Endothelial cell of umbilical vein (primary cell): ENCODE measurements at regions not wholly inside any gene's neighbourhood (a gene's known extent, or its start where the extent isn't known, plus 50 kb on each side); places are given as distances from the start of the nearest gene placed in this dataset.

ENCODE experiments used
- BruUV-seq: library from RNA; stranded (reverse); fragments of 400-500 nt; replicated peaks from 2 replicates; lab custom pipeline; 2021; lab: Mats Ljungman, UMichigan
- CTCF ChIA-PET: fragments of 300-600, 350-600 bp; sonication (Branson Sonifier 250); formaldehyde crosslinking; loops from one replicate; lab custom pipeline; 2021; ENCODE audit warnings: antibody characterized with exemption, inconsistent platforms; lab: Charles Lee
- POLR2A ChIA-PET: fragments of 300-600, 350-600 bp; sonication (Branson Sonifier 250); formaldehyde crosslinking; loops from one replicate; lab custom pipeline; 2021; ENCODE audit warnings: antibody characterized with exemption, inconsistent platforms; lab: Charles Lee
- DNase-seq: peaks from one replicate; pipeline ENCODE4 v3.0.0-alpha.2; 2011; ENCODE audit warnings: low read depth, low spot score
- FAIRE-seq: peaks from 2 replicates; lab custom pipeline; 2011; peaks lifted over from hg19 to GRCh38; lab: Jason Lieb, UNC
- H2AFZ ChIP-seq: 2 replicates; pipeline ENCODE4 v1.6.0; 2012; ENCODE audit warnings: low read depth, low read length, control low read depth, inconsistent platforms
- H3K27ac ChIP-seq: 2 replicates; pipeline ENCODE4 v1.5.1; 2011; ENCODE audit warnings: low read depth, mild to moderate bottlenecking, control low read depth, low read length, moderate library complexity; ENCODE audit not compliant: insufficient read depth
- H3K27me3 ChIP-seq, 2 experiments: 2 replicates each; pipeline versions ENCODE4 v1.6.0 to v1.6.1; 2011; ENCODE audit warnings: low read length in 2 of 2, mixed read lengths in 1 of 2; ENCODE audit not compliant: control insufficient read depth in 2 of 2, insufficient read depth in 2 of 2
- H3K36me3 ChIP-seq, 2 experiments: 2 replicates in 1 of 2; 3 replicates in 1 of 2; pipeline ENCODE4 v1.5.1; 2011; ENCODE audit warnings: low read length in 2 of 2, mild to moderate bottlenecking in 1 of 2, moderate library complexity in 1 of 2; ENCODE audit not compliant: control insufficient read depth in 2 of 2, insufficient read depth in 2 of 2; ENCODE audit errors: extremely low read depth in 1 of 2
- H3K4me1 ChIP-seq: 3 replicates; pipeline ENCODE4 v1.5.1; 2011; ENCODE audit warnings: mild to moderate bottlenecking, low read length; ENCODE audit not compliant: control insufficient read depth, insufficient read depth; ENCODE audit errors: extremely low read depth
- H3K4me2 ChIP-seq: 2 replicates; pipeline ENCODE4 v1.6.1; 2011; ENCODE audit warnings: low read length, control low read depth, mixed read lengths; ENCODE audit not compliant: insufficient read depth
- H3K4me3 ChIP-seq, 3 experiments: fragments of 200-600 bp in 1 of 3; sonication (generic), shearing (Covaris generic) in 1 of 3; replicated peaks in 1 of 3; 2 replicates each; pipeline ENCODE4 v1.5.1; 2011 to 2016; ENCODE audit warnings: control low read depth in 3 of 3, low read length in 3 of 3, mild to moderate bottlenecking in 2 of 3, inconsistent platforms in 1 of 3, low read depth in 1 of 3, moderate library complexity in 1 of 3; ENCODE audit not compliant: insufficient read depth in 1 of 3
- H3K79me2 ChIP-seq: 2 replicates; pipeline ENCODE4 v1.6.0; 2012; ENCODE audit warnings: low read length, inconsistent platforms; ENCODE audit not compliant: control insufficient read depth, insufficient read depth
- H3K9ac ChIP-seq: replicated peaks from 2 replicates; pipeline ENCODE3; 2011; ENCODE audit warnings: low read length, control low read depth; ENCODE audit not compliant: insufficient read depth; ENCODE audit errors: extremely low read depth
- H3K9me1 ChIP-seq: replicated peaks from 3 replicates; pipeline ENCODE4 v1.6.0; 2011; ENCODE audit warnings: mild to moderate bottlenecking, low read length; ENCODE audit not compliant: control insufficient read depth, insufficient read depth; ENCODE audit errors: extremely low read depth
- H3K9me3 ChIP-seq: replicated peaks from 2 replicates; pipeline ENCODE4 v1.5.1; 2012; ENCODE audit warnings: low read length, inconsistent platforms; ENCODE audit not compliant: control insufficient read depth, insufficient read depth
- H4K20me1 ChIP-seq: replicated peaks from 2 replicates; pipeline ENCODE3; 2011; ENCODE audit warnings: mild to moderate bottlenecking, low read length; ENCODE audit not compliant: control insufficient read depth, insufficient read depth; ENCODE audit errors: extremely low read depth
- EZH2 ChIP-seq: IDR thresholded peaks from 2 replicates; pipeline ENCODE4 v1.6.1; 2012; ENCODE audit warnings: borderline replicate concordance, low read depth, mild to moderate bottlenecking, moderate library complexity, low read length, inconsistent platforms; ENCODE audit not compliant: severe bottlenecking
- FOS ChIP-seq: IDR thresholded peaks from 2 replicates; pipeline ENCODE4 v1.6.1; 2011; ENCODE audit warnings: mild to moderate bottlenecking, low read length, moderate library complexity, borderline replicate concordance; ENCODE audit not compliant: insufficient read depth
- GATA2 ChIP-seq: IDR thresholded peaks from 2 replicates; pipeline ENCODE4 v1.7.0; 2011; ENCODE audit warnings: low read depth, mild to moderate bottlenecking, moderate library complexity, mixed read lengths, low read length; ENCODE audit not compliant: insufficient read length, insufficient read depth
- JUN ChIP-seq: IDR thresholded peaks from 2 replicates; pipeline ENCODE4 v1.6.1; 2011; ENCODE audit warnings: borderline replicate concordance, low read depth; ENCODE audit not compliant: insufficient read length, insufficient read depth
- MYC ChIP-seq: IDR thresholded peaks from one replicate; pipeline ENCODE4 v1.6.1; 2011; ENCODE audit warnings: mild to moderate bottlenecking, low read depth, low read length
- POLR2A ChIP-seq: IDR thresholded peaks from 2 replicates; pipeline ENCODE4 v1.6.1; 2012; ENCODE audit warnings: low read depth, mild to moderate bottlenecking, control low read depth, low read length
- POLR2AphosphoS5 ChIP-seq: IDR thresholded peaks from 2 replicates; pipeline ENCODE4 v1.6.1; 2012; ENCODE audit warnings: low read depth, mild to moderate bottlenecking, control low read depth, low read length, moderate library complexity; ENCODE audit not compliant: insufficient read depth
- dilution Hi-C: fragments of 300-500 bp; cut with MboI; formaldehyde crosslinking; loops from one replicate; pipeline ENCODE4 v1.15.0; 2019; ENCODE audit warnings: low sequenced_read_pairs; ENCODE audit not compliant: extremely low pct_ligation_motif_present
- intact Hi-C: fragments of 100-400 bp; cut with micrococcal nuclease; formaldehyde crosslinking; loops from one replicate; pipeline ENCODE4 v1.10.0; 2022
- TF ChIP-seq, protein P1 (sequence below): IDR thresholded peaks from 2 replicates; pipeline ENCODE4 v1.6.1; 2011; ENCODE audit not compliant: insufficient read depth, insufficient read length
- TF ChIP-seq, protein P2 (sequence below), 2 donors: IDR thresholded peaks; 1 replicate in 1 of 2; 2 replicates in 1 of 2; pipeline ENCODE4 v1.5.1; 2011; ENCODE audit warnings: low read length in 2 of 2, mild to moderate bottlenecking in 2 of 2, moderate library complexity in 2 of 2, control low read depth in 1 of 2, inconsistent platforms in 1 of 2, low read depth in 1 of 2; ENCODE audit not compliant: insufficient read depth in 1 of 2; ENCODE audit errors: extremely low read depth in 1 of 2

DNA sequence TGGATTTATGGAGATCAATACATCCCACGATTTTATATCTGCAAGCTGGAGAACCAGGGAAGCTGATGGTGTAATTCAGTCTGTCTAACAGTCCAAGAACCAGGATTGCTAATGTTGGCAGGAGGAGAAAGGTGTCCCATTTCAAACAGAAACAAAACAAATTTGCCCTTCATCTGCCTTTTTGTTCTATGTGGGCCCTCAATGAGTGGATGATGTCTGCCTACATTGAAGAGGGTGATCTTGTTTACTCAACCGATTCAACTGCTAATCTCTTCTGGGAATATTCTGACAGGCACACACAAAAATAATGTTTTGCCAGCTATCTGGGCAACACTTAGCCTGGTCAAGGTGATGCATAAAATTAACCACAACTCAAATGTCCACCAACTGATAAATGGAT is 65.1 kb upstream of the IL33 start:
- FAIRE-seq (no peak), DNase-seq (no peak)
- Histone ChIP-seq H4K20me1 (no peaks in the 10 kb centered on the region), H3K36me3 (no peaks in the 10 kb centered on the region), H3K27ac (no peak overlapping the region), H2AFZ (no peak overlapping the region), H3K4me1 (peaks cover 23% of the 10 kb centered on the region), H3K27me3 (no peaks in the 10 kb centered on the region), H3K9me3 (no peaks in the 10 kb centered on the region), H3K79me2 (no peaks in the 10 kb centered on the region), H3K4me3 (no peak overlapping the region), H3K9ac (no peak overlapping the region), H3K9me1 (no peaks in the 10 kb centered on the region), H3K4me2 (no peak overlapping the region)
- no TSS peak for BruUV-seq
- TF ChIP-seq MYC = no peak
- no peak for TF ChIP-seq FOS
- no peak for TF ChIP-seq POLR2A
- no peak for TF ChIP-seq EZH2
- no peak for TF ChIP-seq GATA2
- TF ChIP-seq, protein P1, sequence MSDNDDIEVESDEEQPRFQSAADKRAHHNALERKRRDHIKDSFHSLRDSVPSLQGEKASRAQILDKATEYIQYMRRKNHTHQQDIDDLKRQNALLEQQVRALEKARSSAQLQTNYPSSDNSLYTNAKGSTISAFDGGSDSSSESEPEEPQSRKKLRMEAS = no peak
- no peak for TF ChIP-seq JUN
- ChIA-PET POLR2A (no interaction called here), CTCF (interaction anchor here (1.4 to 2.0 kb wide), 3 partner anchors 19 to 156 kb away, joined by 4 to 7 read pairs (median 4); no protein-coding TSS in a partner anchor)
- intact Hi-C loops = no loop called here
- dilution Hi-C loops = no loop called here

DNA sequence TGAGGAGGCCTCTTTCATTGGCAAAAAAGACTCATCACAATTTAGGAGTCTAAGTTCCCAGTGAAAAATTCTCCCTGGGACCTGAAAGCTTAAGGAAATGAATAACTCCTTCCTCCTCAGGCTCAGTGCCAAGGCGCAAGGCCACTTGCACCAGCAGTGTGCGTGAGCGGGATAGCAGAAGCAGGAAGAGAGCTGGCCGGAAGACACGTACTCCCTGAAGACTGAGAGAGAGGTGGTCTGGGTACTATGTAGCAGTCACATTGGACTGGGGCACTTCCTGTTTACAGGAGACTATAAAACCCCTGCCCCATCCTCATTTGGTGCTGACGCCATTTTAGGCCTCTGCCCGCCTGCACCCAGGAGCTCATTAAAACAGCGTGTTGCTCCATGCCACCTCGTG is 66.3 kb upstream of the IL33 start:
- H2AFZ ChIP-seq = peak overlapping the region; percentile 37
- DNase-seq = peak; percentile 97
- dilution Hi-C loops = no loop called here
- peak overlapping the region; percentile 15 for H3K9ac ChIP-seq
- TF ChIP-seq FOS (peak; percentile 92), POLR2A (peak; percentile 60), JUN (peak; percentile 39), GATA2 (peak; percentile 68), MYC (peak; percentile 54), EZH2 (no peak), POLR2AphosphoS5 (peak; percentile 91)
- TF ChIP-seq, protein P2, sequence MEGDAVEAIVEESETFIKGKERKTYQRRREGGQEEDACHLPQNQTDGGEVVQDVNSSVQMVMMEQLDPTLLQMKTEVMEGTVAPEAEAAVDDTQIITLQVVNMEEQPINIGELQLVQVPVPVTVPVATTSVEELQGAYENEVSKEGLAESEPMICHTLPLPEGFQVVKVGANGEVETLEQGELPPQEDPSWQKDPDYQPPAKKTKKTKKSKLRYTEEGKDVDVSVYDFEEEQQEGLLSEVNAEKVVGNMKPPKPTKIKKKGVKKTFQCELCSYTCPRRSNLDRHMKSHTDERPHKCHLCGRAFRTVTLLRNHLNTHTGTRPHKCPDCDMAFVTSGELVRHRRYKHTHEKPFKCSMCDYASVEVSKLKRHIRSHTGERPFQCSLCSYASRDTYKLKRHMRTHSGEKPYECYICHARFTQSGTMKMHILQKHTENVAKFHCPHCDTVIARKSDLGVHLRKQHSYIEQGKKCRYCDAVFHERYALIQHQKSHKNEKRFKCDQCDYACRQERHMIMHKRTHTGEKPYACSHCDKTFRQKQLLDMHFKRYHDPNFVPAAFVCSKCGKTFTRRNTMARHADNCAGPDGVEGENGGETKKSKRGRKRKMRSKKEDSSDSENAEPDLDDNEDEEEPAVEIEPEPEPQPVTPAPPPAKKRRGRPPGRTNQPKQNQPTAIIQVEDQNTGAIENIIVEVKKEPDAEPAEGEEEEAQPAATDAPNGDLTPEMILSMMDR (IDR thresholded peaks at IDR 0.05; ENCODE audit: extremely low read depth in 1 of 2, insufficient read depth in 1 of 2, low read depth in 1 of 2, low read length in 2 of 2) = no peak
- TF ChIP-seq, protein P1 = no peak
- intact Hi-C loops = loop anchor here (1.0 to 5.0 kb wide), 4 partner anchors 68 to 403 kb away; partner anchors contain the start of genes IL33 and UHRF2
- FAIRE-seq = peak; percentile 94
- H3K36me3 ChIP-seq = no peaks in the 10 kb centered on the region
- no TSS peak for BruUV-seq
- no peaks in the 10 kb centered on the region for H3K79me2 ChIP-seq
- CTCF ChIA-PET = interaction anchor here (0.7 to 2.0 kb wide), 4 partner anchors 20 to 157 kb away, joined by 3 to 7 read pairs (median 4); no protein-coding TSS in a partner anchor
- peaks cover 23% of the 10 kb centered on the region for H3K4me1 ChIP-seq
- no peaks in the 10 kb centered on the region for H3K27me3 ChIP-seq
- H4K20me1 ChIP-seq = no peaks in the 10 kb centered on the region
- H3K9me3 ChIP-seq = no peaks in the 10 kb centered on the region
- POLR2A ChIA-PET = interaction anchor here (0.7 kb wide), 1 partner anchor 18 kb away, joined by 3 read pairs; no protein-coding TSS in a partner anchor
- peak overlapping the region; percentile 78 for H3K27ac ChIP-seq
- no peaks in the 10 kb centered on the region for H3K9me1 ChIP-seq
- no peak overlapping the region for H3K4me3 ChIP-seq
- peak overlapping the region; percentile 31 for H3K4me2 ChIP-seq
